ENCODE measurements at regions not wholly inside any gene's neighbourhood (a gene's known extent, or its start where the extent isn't known, plus 50 kb on each side); places are given as distances from the start of the nearest gene placed in this dataset.

GRCh38 chr3:72141264-72141663, 356.3 kb upstream of the PROK2 start:
- no peak overlapping the region for H3K4me3 ChIP-seq (ENCODE audit: low read length)
- H3K9ac ChIP-seq (ENCODE audit: low read length) = no peak overlapping the region
- H3K4me1 ChIP-seq (ENCODE audit: control insufficient read depth, insufficient read depth, low read length) = peaks cover 11% of the 10 kb centered on the region
- H3K9me3 ChIP-seq (ENCODE audit: control insufficient read depth, low read length) = no peaks in the 10 kb centered on the region
- H3K27me3 ChIP-seq (ENCODE audit: control insufficient read depth, insufficient read depth, low read length) = no peaks in the 10 kb centered on the region
- H3K36me3 ChIP-seq (ENCODE audit: control insufficient read depth, insufficient read depth, low read length) = no peaks in the 10 kb centered on the region

- Histone ChIP-seq H3K4me1 (ENCODE audit: control insufficient read depth, insufficient read depth, low read length) (no peaks in the 10 kb centered on the region), H3K27me3 (ENCODE audit: control insufficient read depth, insufficient read depth, low read length) (no peaks in the 10 kb centered on the region), H3K4me3 (ENCODE audit: low read length) (no peak overlapping the region), H3K9ac (ENCODE audit: low read length) (no peak overlapping the region), H3K36me3 (ENCODE audit: control insufficient read depth, insufficient read depth, low read length) (no peaks in the 10 kb centered on the region), H3K9me3 (ENCODE audit: control insufficient read depth, low read length) (no peaks in the 10 kb centered on the region)
These were observed 354.4 kb upstream of the PROK2 start for GRCh38 chr3:72139316-72139715.

GRCh38 chr3:72137865-72138861, 353.2 kb upstream of the PROK2 start:
- Histone ChIP-seq H3K9me3 (ENCODE audit: control insufficient read depth, low read length) (no peaks in the 10 kb centered on the region), H3K36me3 (ENCODE audit: control insufficient read depth, insufficient read depth, low read length) (no peaks in the 10 kb centered on the region), H3K4me3 (ENCODE audit: low read length) (no peak overlapping the region), H3K9ac (ENCODE audit: low read length) (no peak overlapping the region), H3K27me3 (ENCODE audit: control insufficient read depth, insufficient read depth, low read length) (no peaks in the 10 kb centered on the region), H3K4me1 (ENCODE audit: control insufficient read depth, insufficient read depth, low read length) (no peaks in the 10 kb centered on the region)

- Histone ChIP-seq H3K4me3 (ENCODE audit: low read length) (no peak overlapping the region), H3K4me1 (ENCODE audit: control insufficient read depth, insufficient read depth, low read length) (no peaks in the 10 kb centered on the region), H3K36me3 (ENCODE audit: control insufficient read depth, insufficient read depth, low read length) (no peaks in the 10 kb centered on the region), H3K9me3 (ENCODE audit: control insufficient read depth, low read length) (no peaks in the 10 kb centered on the region), H3K27me3 (ENCODE audit: control insufficient read depth, insufficient read depth, low read length) (no peaks in the 10 kb centered on the region), H3K9ac (ENCODE audit: low read length) (no peak overlapping the region)
These were observed 350.7 kb upstream of the PROK2 start for GRCh38 chr3:72135636-72136035.

- no peaks in the 10 kb centered on the region for H3K27me3 ChIP-seq (ENCODE audit: control insufficient read depth, insufficient read depth, low read length)
- no peaks in the 10 kb centered on the region for H3K4me1 ChIP-seq (ENCODE audit: control insufficient read depth, insufficient read depth, low read length)
- no peak overlapping the region for H3K4me3 ChIP-seq (ENCODE audit: low read length)
- no peaks in the 10 kb centered on the region for H3K9me3 ChIP-seq (ENCODE audit: control insufficient read depth, low read length)
- no peak overlapping the region for H3K9ac ChIP-seq (ENCODE audit: low read length)
- no peaks in the 10 kb centered on the region for H3K36me3 ChIP-seq (ENCODE audit: control insufficient read depth, insufficient read depth, low read length)
These were observed 350.1 kb upstream of the PROK2 start for GRCh38 chr3:72134989-72135451.

- H3K4me1 ChIP-seq (ENCODE audit: control insufficient read depth, insufficient read depth, low read length) = no peaks in the 10 kb centered on the region
- no peaks in the 10 kb centered on the region for H3K27me3 ChIP-seq (ENCODE audit: control insufficient read depth, insufficient read depth, low read length)
These were observed 348.5 kb upstream of the PROK2 start for GRCh38 chr3:72133329-72134011.

GRCh38 chr3:72131899-72132298, 347.0 kb upstream of the PROK2 start:
- H3K9ac ChIP-seq (ENCODE audit: low read length) = no peak overlapping the region
- no peaks in the 10 kb centered on the region for H3K9me3 ChIP-seq (ENCODE audit: control insufficient read depth, low read length)
- H3K27me3 ChIP-seq (ENCODE audit: control insufficient read depth, insufficient read depth, low read length) = no peaks in the 10 kb centered on the region
- H3K36me3 ChIP-seq (ENCODE audit: control insufficient read depth, insufficient read depth, low read length) = no peaks in the 10 kb centered on the region
- H3K4me1 ChIP-seq (ENCODE audit: control insufficient read depth, insufficient read depth, low read length) = no peaks in the 10 kb centered on the region
- no peak overlapping the region for H3K4me3 ChIP-seq (ENCODE audit: low read length)

More at GRCh38 chr3:72133329-72134011, 348.5 kb upstream of the PROK2 start:
- Histone ChIP-seq H3K9ac (ENCODE audit: low read length) (no peak overlapping the region), H3K36me3 (ENCODE audit: control insufficient read depth, insufficient read depth, low read length) (no peaks in the 10 kb centered on the region), H3K4me3 (ENCODE audit: low read length) (no peak overlapping the region), H3K9me3 (ENCODE audit: control insufficient read depth, low read length) (no peaks in the 10 kb centered on the region)

- Histone ChIP-seq H3K4me3 (ENCODE audit: low read length) (no peak overlapping the region), H3K9ac (ENCODE audit: low read length) (no peak overlapping the region)
These were observed 345.6 kb upstream of the PROK2 start for GRCh38 chr3:72130565-72130964.

GRCh38 chr3:72129501-72130094, 344.6 kb upstream of the PROK2 start:
- H3K27me3 ChIP-seq (ENCODE audit: control insufficient read depth, insufficient read depth, low read length) = no peaks in the 10 kb centered on the region
- H3K9me3 ChIP-seq (ENCODE audit: control insufficient read depth, low read length) = no peaks in the 10 kb centered on the region
- H3K4me1 ChIP-seq (ENCODE audit: control insufficient read depth, insufficient read depth, low read length) = no peaks in the 10 kb centered on the region
- H3K4me3 ChIP-seq (ENCODE audit: low read length) = no peak overlapping the region
- no peaks in the 10 kb centered on the region for H3K36me3 ChIP-seq (ENCODE audit: control insufficient read depth, insufficient read depth, low read length)
- H3K9ac ChIP-seq (ENCODE audit: low read length) = no peak overlapping the region

More at GRCh38 chr3:72130565-72130964, 345.6 kb upstream of the PROK2 start:
- no peaks in the 10 kb centered on the region for H3K9me3 ChIP-seq (ENCODE audit: control insufficient read depth, low read length)
- H3K4me1 ChIP-seq (ENCODE audit: control insufficient read depth, insufficient read depth, low read length) = no peaks in the 10 kb centered on the region
- no peaks in the 10 kb centered on the region for H3K27me3 ChIP-seq (ENCODE audit: control insufficient read depth, insufficient read depth, low read length)
- no peaks in the 10 kb centered on the region for H3K36me3 ChIP-seq (ENCODE audit: control insufficient read depth, insufficient read depth, low read length)

GRCh38 chr3:72128921-72129320, 344.0 kb upstream of the PROK2 start:
- H3K9ac ChIP-seq (ENCODE audit: low read length) = no peak overlapping the region
- H3K9me3 ChIP-seq (ENCODE audit: control insufficient read depth, low read length) = no peaks in the 10 kb centered on the region
- no peaks in the 10 kb centered on the region for H3K27me3 ChIP-seq (ENCODE audit: control insufficient read depth, insufficient read depth, low read length)
- no peaks in the 10 kb centered on the region for H3K36me3 ChIP-seq (ENCODE audit: control insufficient read depth, insufficient read depth, low read length)
- H3K4me1 ChIP-seq (ENCODE audit: control insufficient read depth, insufficient read depth, low read length) = no peaks in the 10 kb centered on the region
- no peak overlapping the region for H3K4me3 ChIP-seq (ENCODE audit: low read length)

GRCh38 chr3:72127844-72128243, 342.9 kb upstream of the PROK2 start:
- Histone ChIP-seq H3K36me3 (ENCODE audit: control insufficient read depth, insufficient read depth, low read length) (no peaks in the 10 kb centered on the region), H3K9ac (ENCODE audit: low read length) (no peak overlapping the region), H3K9me3 (ENCODE audit: control insufficient read depth, low read length) (no peaks in the 10 kb centered on the region), H3K27me3 (ENCODE audit: control insufficient read depth, insufficient read depth, low read length) (no peaks in the 10 kb centered on the region), H3K4me1 (ENCODE audit: control insufficient read depth, insufficient read depth, low read length) (no peaks in the 10 kb centered on the region), H3K4me3 (ENCODE audit: low read length) (no peak overlapping the region)

GRCh38 chr3:72127224-72127612, 342.3 kb upstream of the PROK2 start:
- Histone ChIP-seq H3K36me3 (ENCODE audit: control insufficient read depth, insufficient read depth, low read length) (no peaks in the 10 kb centered on the region), H3K4me1 (ENCODE audit: control insufficient read depth, insufficient read depth, low read length) (no peaks in the 10 kb centered on the region), H3K9ac (ENCODE audit: low read length) (no peak overlapping the region), H3K27me3 (ENCODE audit: control insufficient read depth, insufficient read depth, low read length) (no peaks in the 10 kb centered on the region), H3K4me3 (ENCODE audit: low read length) (no peak overlapping the region), H3K9me3 (ENCODE audit: control insufficient read depth, low read length) (no peaks in the 10 kb centered on the region)

Measured in mucosa of stomach (tissue), 1 donor.